ENCODE measurements at regions not wholly inside any gene's neighbourhood (a gene's known extent, or its start where the extent isn't known, plus 50 kb on each side); places are given as distances from the start of the nearest gene placed in this dataset.
"Not testable (repeated sequence)": the region's sequence is repeated elsewhere in the genome, so short reads cannot be mapped to it uniquely, and the experiment has no call there.

DNA sequence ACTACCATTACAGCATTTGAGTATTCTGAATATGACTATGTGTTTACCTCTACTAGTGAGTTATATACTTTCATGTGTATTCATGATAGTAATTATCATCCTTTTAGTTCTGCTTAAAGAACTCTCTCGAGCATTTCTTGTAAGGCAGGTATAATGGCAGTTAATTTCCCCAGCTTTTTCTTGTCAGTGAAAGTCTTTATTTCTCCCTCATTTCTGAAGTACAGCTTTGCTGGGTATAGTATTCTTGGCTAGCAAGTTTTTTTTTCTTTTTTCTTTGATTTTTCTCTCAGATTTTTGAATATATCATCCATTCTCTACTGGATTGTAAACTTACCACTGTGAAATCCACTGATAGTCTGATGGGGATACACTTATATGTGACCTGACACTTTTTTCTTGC, 165.9 kb upstream of the ARHGAP5 start:
- H3K9me3 ChIP-seq: peaks cover 10% of the 10 kb centered on the region
- intact Hi-C loops (cut with DNase I): no loop called here
- DNase-seq (no peak), ATAC-seq (no peak)
- no peaks in the 10 kb centered on the region for H3K27me3 ChIP-seq (ENCODE audit: insufficient read depth in 3 of 3, low read length in 2 of 3)
- TF ChIP-seq, protein P1, sequence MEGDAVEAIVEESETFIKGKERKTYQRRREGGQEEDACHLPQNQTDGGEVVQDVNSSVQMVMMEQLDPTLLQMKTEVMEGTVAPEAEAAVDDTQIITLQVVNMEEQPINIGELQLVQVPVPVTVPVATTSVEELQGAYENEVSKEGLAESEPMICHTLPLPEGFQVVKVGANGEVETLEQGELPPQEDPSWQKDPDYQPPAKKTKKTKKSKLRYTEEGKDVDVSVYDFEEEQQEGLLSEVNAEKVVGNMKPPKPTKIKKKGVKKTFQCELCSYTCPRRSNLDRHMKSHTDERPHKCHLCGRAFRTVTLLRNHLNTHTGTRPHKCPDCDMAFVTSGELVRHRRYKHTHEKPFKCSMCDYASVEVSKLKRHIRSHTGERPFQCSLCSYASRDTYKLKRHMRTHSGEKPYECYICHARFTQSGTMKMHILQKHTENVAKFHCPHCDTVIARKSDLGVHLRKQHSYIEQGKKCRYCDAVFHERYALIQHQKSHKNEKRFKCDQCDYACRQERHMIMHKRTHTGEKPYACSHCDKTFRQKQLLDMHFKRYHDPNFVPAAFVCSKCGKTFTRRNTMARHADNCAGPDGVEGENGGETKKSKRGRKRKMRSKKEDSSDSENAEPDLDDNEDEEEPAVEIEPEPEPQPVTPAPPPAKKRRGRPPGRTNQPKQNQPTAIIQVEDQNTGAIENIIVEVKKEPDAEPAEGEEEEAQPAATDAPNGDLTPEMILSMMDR (IDR thresholded peaks at IDR 0.05): no peak
- H3K27ac ChIP-seq: no peak overlapping the region
- H3K4me1 ChIP-seq: no peaks in the 10 kb centered on the region
- H3K36me3 ChIP-seq (ENCODE audit: insufficient read depth in 1 of 2, low read depth in 1 of 2): no peaks in the 10 kb centered on the region
- 38 to 100% (median 95%) methylated on average over 1 of the region's 1 CpG for WGBS, 3 donors
- no peak overlapping the region for H3K4me3 ChIP-seq

GRCh38 chr14:31913370-31913769, 163.7 kb upstream of the ARHGAP5 start:
- ATAC-seq (no peak), DNase-seq (no peak)
- Histone ChIP-seq H3K27ac (no peak overlapping the region), H3K4me3 (no peak overlapping the region), H3K9me3 (peaks cover 10% of the 10 kb centered on the region), H3K4me1 (no peaks in the 10 kb centered on the region), H3K36me3 (ENCODE audit: insufficient read depth in 1 of 2, low read depth in 1 of 2) (no peaks in the 10 kb centered on the region), H3K27me3 (ENCODE audit: insufficient read depth in 3 of 3, low read length in 2 of 3) (no peaks in the 10 kb centered on the region)
- TF ChIP-seq, protein P1 (IDR thresholded peaks at IDR 0.05): no peak
- intact Hi-C loops (cut with DNase I): no loop called here
- WGBS, 3 donors: 92 to 95% (median 93%) methylated on average over 4 of the region's 4 CpGs

DNA sequence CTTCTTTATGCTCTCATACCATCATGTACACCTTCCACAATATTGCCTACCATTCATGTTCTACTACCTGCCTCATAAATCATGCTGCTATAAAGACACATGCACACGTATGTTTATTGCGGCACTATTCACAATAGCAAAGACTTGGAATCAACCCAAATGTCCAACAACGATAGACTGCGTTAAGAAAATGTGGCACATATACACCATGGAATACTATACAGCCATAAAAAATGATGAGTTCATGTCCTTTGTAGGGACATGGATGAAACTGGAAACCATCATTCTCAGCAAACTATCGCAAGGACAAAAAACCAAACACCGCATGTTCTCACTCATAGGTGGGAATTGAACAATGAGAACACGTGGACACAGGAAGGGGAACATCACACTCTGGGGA, 158.8 kb upstream of the ARHGAP5 start:
- intact Hi-C loops (cut with DNase I); H3K36me3 ChIP-seq (ENCODE audit: insufficient read depth in 1 of 2, low read depth in 1 of 2); DNase-seq; H3K27ac ChIP-seq; H3K27me3 ChIP-seq (ENCODE audit: insufficient read depth in 3 of 3, low read length in 2 of 3); H3K4me1 ChIP-seq; ATAC-seq; H3K9me3 ChIP-seq; H3K4me3 ChIP-seq: not testable (repeated sequence)
- WGBS, 3 donors: 95% methylated on average over 4 of the region's 7 CpGs

GRCh38 chr14:31920001-31920400, 157.1 kb upstream of the ARHGAP5 start:
- 9 to 35% (median 26%) methylated on average over 1 of the region's 1 CpG for WGBS, 3 donors
- ATAC-seq (no peak), DNase-seq (no peak)
- peaks cover 3% of the 10 kb centered on the region for H3K4me1 ChIP-seq
- TF ChIP-seq, protein P1 (IDR thresholded peaks at IDR 0.05): no peak
- intact Hi-C loops (cut with DNase I): loop anchor here in 1 of 2 donors (5.0 to 10.0 kb wide), 2 partner anchors 355 to 547 kb away; partner anchors contain the start of gene NUBPL
- no peaks in the 10 kb centered on the region for H3K36me3 ChIP-seq (ENCODE audit: insufficient read depth in 1 of 2, low read depth in 1 of 2)
- no peak overlapping the region for H3K27ac ChIP-seq
- H3K9me3 ChIP-seq: no peaks in the 10 kb centered on the region
- H3K27me3 ChIP-seq (ENCODE audit: insufficient read depth in 3 of 3, low read length in 2 of 3): no peaks in the 10 kb centered on the region
- no peak overlapping the region for H3K4me3 ChIP-seq

GRCh38 chr14:31920989-31921650, 156.0 kb upstream of the ARHGAP5 start:
- Histone ChIP-seq H3K4me1 (peaks cover 7% of the 10 kb centered on the region), H3K4me3 (no peak overlapping the region), H3K9me3 (no peaks in the 10 kb centered on the region), H3K27ac (no peak overlapping the region), H3K27me3 (ENCODE audit: insufficient read depth in 3 of 3, low read length in 2 of 3) (no peaks in the 10 kb centered on the region), H3K36me3 (ENCODE audit: insufficient read depth in 1 of 2, low read depth in 1 of 2) (no peaks in the 10 kb centered on the region)
- ATAC-seq: no peak
- DNase-seq: no peak
- intact Hi-C loops (cut with DNase I): loop anchor here in 1 of 2 donors (5.0 to 10.0 kb wide), 2 partner anchors 356 to 546 kb away; partner anchors contain the start of gene NUBPL
- TF ChIP-seq, protein P1 (IDR thresholded peaks at IDR 0.05): no peak
- 94 to 95% (median 94%) methylated on average over 5 of the region's 5 CpGs for WGBS, 3 donors
